Ishikawa (cell line): ENCODE measurements at regions not wholly inside any gene's neighbourhood (a gene's known extent, or its start where the extent isn't known, plus 50 kb on each side); places are given as distances from the start of the nearest gene placed in this dataset.

Experiments
- EGR1 ChIP-seq: IDR thresholded peaks from 2 replicates; pipeline ENCODE4 v1.6.1; 2012
- MAX ChIP-seq: IDR thresholded peaks from 2 replicates; pipeline ENCODE4 v1.6.1; 2012
- TAF1 ChIP-seq: IDR thresholded peaks from 2 replicates; pipeline ENCODE4 v1.6.1; 2012; ENCODE audit warnings: low read depth, mild to moderate bottlenecking
- TF ChIP-seq, protein P1 (sequence below): IDR thresholded peaks from 2 replicates; pipeline ENCODE4 v1.6.1; 2012; ENCODE audit warnings: low read depth, mild to moderate bottlenecking

GRCh38 chr7:115363916-115364315 is 442.0 kb downstream of the MDFIC start:
- TF ChIP-seq TAF1, result no peak
- TF ChIP-seq, protein P1, sequence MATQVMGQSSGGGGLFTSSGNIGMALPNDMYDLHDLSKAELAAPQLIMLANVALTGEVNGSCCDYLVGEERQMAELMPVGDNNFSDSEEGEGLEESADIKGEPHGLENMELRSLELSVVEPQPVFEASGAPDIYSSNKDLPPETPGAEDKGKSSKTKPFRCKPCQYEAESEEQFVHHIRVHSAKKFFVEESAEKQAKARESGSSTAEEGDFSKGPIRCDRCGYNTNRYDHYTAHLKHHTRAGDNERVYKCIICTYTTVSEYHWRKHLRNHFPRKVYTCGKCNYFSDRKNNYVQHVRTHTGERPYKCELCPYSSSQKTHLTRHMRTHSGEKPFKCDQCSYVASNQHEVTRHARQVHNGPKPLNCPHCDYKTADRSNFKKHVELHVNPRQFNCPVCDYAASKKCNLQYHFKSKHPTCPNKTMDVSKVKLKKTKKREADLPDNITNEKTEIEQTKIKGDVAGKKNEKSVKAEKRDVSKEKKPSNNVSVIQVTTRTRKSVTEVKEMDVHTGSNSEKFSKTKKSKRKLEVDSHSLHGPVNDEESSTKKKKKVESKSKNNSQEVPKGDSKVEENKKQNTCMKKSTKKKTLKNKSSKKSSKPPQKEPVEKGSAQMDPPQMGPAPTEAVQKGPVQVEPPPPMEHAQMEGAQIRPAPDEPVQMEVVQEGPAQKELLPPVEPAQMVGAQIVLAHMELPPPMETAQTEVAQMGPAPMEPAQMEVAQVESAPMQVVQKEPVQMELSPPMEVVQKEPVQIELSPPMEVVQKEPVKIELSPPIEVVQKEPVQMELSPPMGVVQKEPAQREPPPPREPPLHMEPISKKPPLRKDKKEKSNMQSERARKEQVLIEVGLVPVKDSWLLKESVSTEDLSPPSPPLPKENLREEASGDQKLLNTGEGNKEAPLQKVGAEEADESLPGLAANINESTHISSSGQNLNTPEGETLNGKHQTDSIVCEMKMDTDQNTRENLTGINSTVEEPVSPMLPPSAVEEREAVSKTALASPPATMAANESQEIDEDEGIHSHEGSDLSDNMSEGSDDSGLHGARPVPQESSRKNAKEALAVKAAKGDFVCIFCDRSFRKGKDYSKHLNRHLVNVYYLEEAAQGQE, result no peak
- TF ChIP-seq EGR1, result no peak
- no peak for TF ChIP-seq MAX
